ENCODE measurements at regions not wholly inside any gene's neighbourhood (a gene's known extent, or its start where the extent isn't known, plus 50 kb on each side); places are given as distances from the start of the nearest gene placed in this dataset.
"Not testable (repeated sequence)": the region's sequence is repeated elsewhere in the genome, so short reads cannot be mapped to it uniquely, and the experiment has no call there.

- no peak for DNase-seq (ENCODE audit: low read depth)
Observed at GRCh38 chr6:106724337-106724736, 95.0 kb downstream of the QRSL1 start.

- DNase-seq (ENCODE audit: low read depth) = not testable (repeated sequence)
Observed at GRCh38 chr6:106723419-106723818, 94.0 kb downstream of the QRSL1 start.

GRCh38 chr6:106721189-106721588 is 91.8 kb downstream of the QRSL1 start:
- peak; percentile 71 for DNase-seq (ENCODE audit: low read depth)
